BJ (cell line): ENCODE measurements at regions not wholly inside any gene's neighbourhood (a gene's known extent, or its start where the extent isn't known, plus 50 kb on each side); places are given as distances from the start of the nearest gene placed in this dataset.
"Not testable (repeated sequence)": the region's sequence is repeated elsewhere in the genome, so short reads cannot be mapped to it uniquely, and the experiment has no call there.

Experiments
- CTCF ChIA-PET: fragments of 350-600 bp; formaldehyde crosslinking; extraction: SDS; loops from one replicate; lab custom pipeline; 2021; ENCODE audit warnings: antibody characterized with exemption, inconsistent platforms; lab: Yijun Ruan, JAX
- POLR2A ChIA-PET: fragments of 300-600 bp; sonication (Branson Sonifier 250); formaldehyde crosslinking; extraction: SDS; loops from one replicate; lab custom pipeline; 2021; ENCODE audit warnings: antibody characterized with exemption; lab: Charles Lee
- DNase-seq: peaks from one replicate; pipeline ENCODE4 v3.0.0-alpha.2; 2011; ENCODE audit warnings: low read depth
- H3K27me3 ChIP-seq: 2 replicates; pipeline ENCODE4 v1.6.0; 2011; ENCODE audit warnings: low read length; ENCODE audit not compliant: control insufficient read depth, insufficient read depth
- H3K36me3 ChIP-seq: 2 replicates; pipeline ENCODE4 v1.5.1; 2011; ENCODE audit warnings: low read length; ENCODE audit not compliant: control insufficient read depth, insufficient read depth
- H3K4me3 ChIP-seq: 2 replicates; pipeline ENCODE4 v1.5.1; 2011; ENCODE audit warnings: low read depth, mild to moderate bottlenecking, control low read depth, low read length
- TF ChIP-seq, protein P1 (sequence below): IDR thresholded peaks from 2 replicates; pipeline ENCODE4 v1.5.1; 2011; ENCODE audit warnings: low read depth, mild to moderate bottlenecking, control low read depth, inconsistent platforms, low read length, moderate library complexity; ENCODE audit not compliant: insufficient read depth

DNA sequence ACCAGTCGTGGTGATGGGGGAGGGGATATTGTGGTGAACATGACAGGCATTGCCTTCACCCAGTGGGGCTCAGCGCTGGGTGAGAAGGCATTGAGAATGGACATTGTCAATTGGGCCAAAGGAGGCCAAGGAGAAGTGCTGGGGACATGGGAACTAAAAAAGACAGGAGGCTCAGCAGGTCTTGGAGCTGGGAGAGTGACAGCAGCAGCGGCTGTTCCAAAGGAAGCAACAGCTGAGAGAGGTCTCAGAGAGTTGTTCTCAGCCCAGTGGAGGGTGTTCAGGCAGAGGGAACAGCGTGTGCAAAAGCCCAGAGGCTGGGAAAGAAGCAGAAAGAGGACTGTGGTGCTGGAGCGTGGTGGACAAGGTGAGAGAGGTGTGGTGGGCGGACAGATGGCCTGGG is 56.6 kb upstream of the ASNS start:
- CTCF ChIA-PET = interaction anchor here (1.1 to 1.2 kb wide), 2 partner anchors 14 to 94 kb away, joined by 3 to 5 read pairs; no protein-coding TSS in a partner anchor

DNA sequence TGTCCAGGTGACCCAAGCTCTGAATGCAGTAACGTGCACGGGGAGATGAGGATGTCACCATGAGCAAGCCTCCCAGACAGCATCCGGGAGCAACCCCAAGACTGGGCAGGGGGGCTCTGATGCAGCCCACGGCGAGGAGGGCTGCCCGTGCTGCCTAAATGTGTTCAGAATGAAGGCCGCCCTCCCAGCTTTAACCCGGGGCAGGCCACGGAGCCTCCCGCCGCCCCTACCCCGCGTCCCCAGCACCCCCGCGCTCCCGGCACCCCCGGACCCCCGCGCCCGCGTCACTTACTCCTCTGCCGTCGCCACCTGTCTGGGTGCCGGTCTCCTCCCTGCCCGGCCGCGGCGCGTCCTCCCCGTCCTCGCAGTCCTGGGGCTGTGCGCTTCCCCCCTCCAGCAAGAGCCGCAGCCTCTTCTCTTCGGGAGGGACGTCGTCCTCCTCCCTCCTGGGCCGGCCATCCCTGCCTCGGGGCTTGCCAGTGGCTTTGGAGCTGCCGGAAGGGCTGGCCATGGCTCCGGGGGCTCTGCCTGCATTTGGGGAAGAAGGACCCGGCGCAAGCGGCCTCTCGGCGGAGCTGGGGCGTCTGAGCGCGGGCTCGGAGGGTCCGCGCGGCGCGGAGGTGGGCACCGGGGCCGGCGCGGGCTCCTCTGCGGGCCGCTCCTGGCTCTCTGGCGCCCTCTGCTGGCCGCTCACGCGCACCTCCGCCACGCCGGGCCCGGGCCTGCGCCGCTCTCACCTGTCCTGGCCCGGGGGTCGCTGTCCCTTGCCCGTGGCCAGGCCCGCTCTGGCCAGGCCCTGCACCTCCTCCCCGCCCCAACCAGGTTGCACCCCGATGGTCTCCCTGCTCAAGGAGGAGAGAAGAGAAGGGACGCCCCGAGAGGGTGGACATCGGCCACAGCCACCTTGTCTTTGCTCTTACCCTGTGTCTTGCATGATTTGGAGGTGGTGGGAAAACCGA is 55.9 kb upstream of the ASNS start:
- DNase-seq, POLR2A ChIA-PET, H3K27me3 ChIP-seq, H3K36me3 ChIP-seq: not testable (repeated sequence)
- CTCF ChIA-PET = interaction anchor here (1.1 to 1.2 kb wide), 2 partner anchors 14 to 93 kb away, joined by 3 to 5 read pairs; no protein-coding TSS in a partner anchor
- TF ChIP-seq, protein P1, sequence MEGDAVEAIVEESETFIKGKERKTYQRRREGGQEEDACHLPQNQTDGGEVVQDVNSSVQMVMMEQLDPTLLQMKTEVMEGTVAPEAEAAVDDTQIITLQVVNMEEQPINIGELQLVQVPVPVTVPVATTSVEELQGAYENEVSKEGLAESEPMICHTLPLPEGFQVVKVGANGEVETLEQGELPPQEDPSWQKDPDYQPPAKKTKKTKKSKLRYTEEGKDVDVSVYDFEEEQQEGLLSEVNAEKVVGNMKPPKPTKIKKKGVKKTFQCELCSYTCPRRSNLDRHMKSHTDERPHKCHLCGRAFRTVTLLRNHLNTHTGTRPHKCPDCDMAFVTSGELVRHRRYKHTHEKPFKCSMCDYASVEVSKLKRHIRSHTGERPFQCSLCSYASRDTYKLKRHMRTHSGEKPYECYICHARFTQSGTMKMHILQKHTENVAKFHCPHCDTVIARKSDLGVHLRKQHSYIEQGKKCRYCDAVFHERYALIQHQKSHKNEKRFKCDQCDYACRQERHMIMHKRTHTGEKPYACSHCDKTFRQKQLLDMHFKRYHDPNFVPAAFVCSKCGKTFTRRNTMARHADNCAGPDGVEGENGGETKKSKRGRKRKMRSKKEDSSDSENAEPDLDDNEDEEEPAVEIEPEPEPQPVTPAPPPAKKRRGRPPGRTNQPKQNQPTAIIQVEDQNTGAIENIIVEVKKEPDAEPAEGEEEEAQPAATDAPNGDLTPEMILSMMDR = peak; percentile 36; the same call in 1 of the 2 replicates
- peak overlapping the region; percentile 42 for H3K4me3 ChIP-seq

More for the DNA sequence above, 56.6 kb upstream of the ASNS start:
- H3K27me3 ChIP-seq, H3K36me3 ChIP-seq, DNase-seq, POLR2A ChIA-PET, H3K4me3 ChIP-seq: not testable (repeated sequence)
